ENCODE measurements at regions not wholly inside any gene's neighbourhood (a gene's known extent, or its start where the extent isn't known, plus 50 kb on each side); places are given as distances from the start of the nearest gene placed in this dataset.

GRCh38 chr7:114791771-114792170, 130.1 kb upstream of the MDFIC start:
- TF ChIP-seq CTCF (IDR thresholded peaks at IDR 0.05) (no peak), POLR2AphosphoS5 (IDR thresholded peaks at IDR 0.05; ENCODE audit: insufficient read depth in 1 of 2, low read depth in 1 of 2) (no peak)

Measured in vagina (tissue), 2 donors.